ENCODE measurements at regions not wholly inside any gene's neighbourhood (a gene's known extent, or its start where the extent isn't known, plus 50 kb on each side); places are given as distances from the start of the nearest gene placed in this dataset.

GRCh38 chr6:14822679-14823078 is 423.2 kb upstream of the JARID2 start:
- Histone ChIP-seq H3K4me3 (ENCODE audit: insufficient read depth, low read depth, low read length) (no peak overlapping the region), H3K36me3 (ENCODE audit: insufficient read depth, low read length) (no peaks in the 10 kb centered on the region), H3K9me3 (ENCODE audit: insufficient read depth, low read depth, low read length) (no peaks in the 10 kb centered on the region), H3K9ac (ENCODE audit: low read length) (no peak overlapping the region), H3K4me2 (ENCODE audit: low read length) (no peak overlapping the region), H4K20me1 (ENCODE audit: insufficient read depth, low read length) (no peaks in the 10 kb centered on the region), H3K27ac (ENCODE audit: low read depth, low read length) (no peak overlapping the region), H2AFZ (ENCODE audit: low read depth, low read length) (no peak overlapping the region), H3K27me3 (ENCODE audit: insufficient read depth, low read length) (no peaks in the 10 kb centered on the region), H3K79me2 (ENCODE audit: insufficient read depth, low read length) (no peaks in the 10 kb centered on the region), H3K4me1 (ENCODE audit: insufficient read depth, low read length) (peaks cover 5% of the 10 kb centered on the region)
- Mint-ChIP-seq H3K9me3 (ENCODE audit: unreplicated experiment) (peaks cover 13% of the 10 kb centered on the region), H3K27ac (ENCODE audit: unreplicated experiment) (no peak overlapping the region), H3K4me3 (ENCODE audit: unreplicated experiment) (no peak overlapping the region), H3K36me3 (ENCODE audit: low read depth, unreplicated experiment) (peaks cover 2% of the 10 kb centered on the region), H3K4me1 (ENCODE audit: low read depth, unreplicated experiment) (peaks cover 14% of the 10 kb centered on the region), H3K27me3 (ENCODE audit: low read depth, unreplicated experiment) (peaks cover 11% of the 10 kb centered on the region)
- no peak for FAIRE-seq
- TF ChIP-seq EZH2 (IDR thresholded peaks at IDR 0.05; ENCODE audit: insufficient read depth, low read length): no peak
- DNase-seq (ENCODE audit: low read depth): peak; percentile 44

GRCh38 chr6:14824060-14824459 is 421.8 kb upstream of the JARID2 start:
- Mint-ChIP-seq H3K36me3 (ENCODE audit: low read depth, unreplicated experiment) (peaks cover under 1% of the 10 kb centered on the region), H3K9me3 (ENCODE audit: unreplicated experiment) (peaks cover 8% of the 10 kb centered on the region), H3K4me1 (ENCODE audit: low read depth, unreplicated experiment) (peaks cover 20% of the 10 kb centered on the region), H3K27me3 (ENCODE audit: low read depth, unreplicated experiment) (peaks cover 5% of the 10 kb centered on the region), H3K4me3 (ENCODE audit: unreplicated experiment) (no peak overlapping the region), H3K27ac (ENCODE audit: unreplicated experiment) (no peak overlapping the region)
- no peaks in the 10 kb centered on the region for H3K27me3 ChIP-seq (ENCODE audit: insufficient read depth, low read length)
- no peak overlapping the region for H3K9ac ChIP-seq (ENCODE audit: low read length)
- DNase-seq (ENCODE audit: low read depth): no peak
- H2AFZ ChIP-seq (ENCODE audit: low read depth, low read length): no peak overlapping the region
- no peaks in the 10 kb centered on the region for H4K20me1 ChIP-seq (ENCODE audit: insufficient read depth, low read length)
- TF ChIP-seq EZH2 (IDR thresholded peaks at IDR 0.05; ENCODE audit: insufficient read depth, low read length) (no peak), CTCF (IDR thresholded peaks at IDR 0.05; ENCODE audit: insufficient read depth, low read depth, low read length) (no peak)
- no peak overlapping the region for H3K4me2 ChIP-seq (ENCODE audit: low read length)
- H3K4me3 ChIP-seq (ENCODE audit: insufficient read depth, low read depth, low read length): no peak overlapping the region
- H3K27ac ChIP-seq (ENCODE audit: low read depth, low read length): no peak overlapping the region
- peaks cover 9% of the 10 kb centered on the region for H3K4me1 ChIP-seq (ENCODE audit: insufficient read depth, low read length)
- H3K9me3 ChIP-seq (ENCODE audit: insufficient read depth, low read depth, low read length): no peaks in the 10 kb centered on the region
- FAIRE-seq: no peak
- no peaks in the 10 kb centered on the region for H3K79me2 ChIP-seq (ENCODE audit: insufficient read depth, low read length)
- no peaks in the 10 kb centered on the region for H3K36me3 ChIP-seq (ENCODE audit: insufficient read depth, low read length)

- peaks cover 20% of the 10 kb centered on the region for H3K4me1 Mint-ChIP-seq (ENCODE audit: low read depth, unreplicated experiment)
- Histone ChIP-seq H3K9ac (ENCODE audit: low read length) (no peak overlapping the region), H3K79me2 (ENCODE audit: insufficient read depth, low read length) (no peaks in the 10 kb centered on the region), H3K36me3 (ENCODE audit: insufficient read depth, low read length) (no peaks in the 10 kb centered on the region), H3K27ac (ENCODE audit: low read depth, low read length) (no peak overlapping the region), H3K27me3 (ENCODE audit: insufficient read depth, low read length) (no peaks in the 10 kb centered on the region), H4K20me1 (ENCODE audit: insufficient read depth, low read length) (no peaks in the 10 kb centered on the region), H3K4me1 (ENCODE audit: insufficient read depth, low read length) (peaks cover 9% of the 10 kb centered on the region), H3K9me3 (ENCODE audit: insufficient read depth, low read depth, low read length) (no peaks in the 10 kb centered on the region), H3K4me2 (ENCODE audit: low read length) (peak overlapping the region; percentile 3), H2AFZ (ENCODE audit: low read depth, low read length) (no peak overlapping the region), H3K4me3 (ENCODE audit: insufficient read depth, low read depth, low read length) (no peak overlapping the region)
- FAIRE-seq: no peak
- DNase-seq (ENCODE audit: low read depth): no peak
- H3K27ac Mint-ChIP-seq (ENCODE audit: unreplicated experiment): no peak overlapping the region
- TF ChIP-seq EZH2 (IDR thresholded peaks at IDR 0.05; ENCODE audit: insufficient read depth, low read length) (no peak), CTCF (IDR thresholded peaks at IDR 0.05; ENCODE audit: insufficient read depth, low read depth, low read length) (no peak)
- H3K9me3 Mint-ChIP-seq (ENCODE audit: unreplicated experiment): peaks cover 6% of the 10 kb centered on the region
- H3K27me3 Mint-ChIP-seq (ENCODE audit: low read depth, unreplicated experiment): peaks cover under 1% of the 10 kb centered on the region
- no peaks in the 10 kb centered on the region for H3K36me3 Mint-ChIP-seq (ENCODE audit: low read depth, unreplicated experiment)
- H3K4me3 Mint-ChIP-seq (ENCODE audit: unreplicated experiment): no peak overlapping the region
Observed at GRCh38 chr6:14824484-14825275, 421.2 kb upstream of the JARID2 start.
